Ovary (tissue), 7 donors: ENCODE measurements at regions not wholly inside any gene's neighbourhood (a gene's known extent, or its start where the extent isn't known, plus 50 kb on each side); places are given as distances from the start of the nearest gene placed in this dataset.
"Not testable (repeated sequence)": the region's sequence is repeated elsewhere in the genome, so short reads cannot be mapped to it uniquely, and the experiment has no call there.

Experiments
- DNase-seq, 5 donors: peaks; one replicate each; pipeline ENCODE4 v3.0.0-alpha.2; 2019 to 2020
- H3K27ac ChIP-seq, 2 donors: fragments of 200-600 bp; one replicate each; pipeline versions ENCODE4 v1.5.1 to v1.8.0; 2019 to 2022
- H3K27me3 ChIP-seq: fragments of 200-600 bp; one replicate; pipeline ENCODE4 v1.8.0; 2022
- H3K36me3 ChIP-seq: fragments of 200-600 bp; sonication (generic); one replicate; pipeline ENCODE4 v1.5.1; 2019
- H3K4me1 ChIP-seq: one replicate; pipeline ENCODE4 v1.8.1; 2013; ENCODE audit warnings: mild to moderate bottlenecking, moderate library complexity; ENCODE audit not compliant: insufficient read depth
- H3K4me3 ChIP-seq: fragments of 200-600 bp; sonication (generic); one replicate; pipeline ENCODE4 v1.5.1; 2017
- H3K9me3 ChIP-seq, 2 donors: fragments of 200-600 bp in 1 of 2; sonication (generic) in 1 of 2; one replicate each; pipeline versions ENCODE4 v1.5.1 to v1.8.1; 2013 to 2019; ENCODE audit warnings: mild to moderate bottlenecking in 1 of 2, moderate library complexity in 1 of 2
- CTCF ChIP-seq, 3 donors: fragments of 450-650 bp in 2 of 3; fragments of 200-600 bp in 1 of 3; IDR thresholded peaks; one replicate each; pipeline versions ENCODE4 v1.5.1 to v1.8.0; 2016 to 2022; ENCODE audit warnings: antibody characterized with exemption in 3 of 3, mild to moderate bottlenecking in 1 of 3
- EP300 ChIP-seq: sonication (generic); formaldehyde crosslinking; IDR thresholded peaks from one replicate; pipeline ENCODE4 v1.6.1; 2017; ENCODE audit warnings: antibody characterized with exemption
- POLR2A ChIP-seq: fragments of 450-650 bp; IDR thresholded peaks from one replicate; pipeline ENCODE4 v1.6.1; 2017; ENCODE audit warnings: antibody characterized with exemption, mild to moderate bottlenecking, moderate library complexity
- WGBS, 3 donors: extraction: QIAGEN DNeasy Blood & Tissue Kit in 1 of 3; methylation state at CpG; one replicate each; pipeline versions ENCODE4 v1.1.5 to v1.1.7; 2013 to 2017; 5-methylcytosine and 5-hydroxymethylcytosine counted together
- intact Hi-C, 4 donors: fragments of 100-400 bp; cut with DNase I; formaldehyde crosslinking; loops; one replicate each; pipeline versions ENCODE4 v1.11.0 to v1.15.1; 2022 to 2023
- donor health status: DM: no; HTN: no; CAD: no; lungs with moderate emphysema.
- donor health status: DM: no; HTN: no; CAD: no.
- donor health status: Bipolar disorder and iron deficiency.
- donor health status: DM: no; HTN: no; CAD: no.
- donor health status: DM: yes; HTN: yes; CAD: no.

DNA sequence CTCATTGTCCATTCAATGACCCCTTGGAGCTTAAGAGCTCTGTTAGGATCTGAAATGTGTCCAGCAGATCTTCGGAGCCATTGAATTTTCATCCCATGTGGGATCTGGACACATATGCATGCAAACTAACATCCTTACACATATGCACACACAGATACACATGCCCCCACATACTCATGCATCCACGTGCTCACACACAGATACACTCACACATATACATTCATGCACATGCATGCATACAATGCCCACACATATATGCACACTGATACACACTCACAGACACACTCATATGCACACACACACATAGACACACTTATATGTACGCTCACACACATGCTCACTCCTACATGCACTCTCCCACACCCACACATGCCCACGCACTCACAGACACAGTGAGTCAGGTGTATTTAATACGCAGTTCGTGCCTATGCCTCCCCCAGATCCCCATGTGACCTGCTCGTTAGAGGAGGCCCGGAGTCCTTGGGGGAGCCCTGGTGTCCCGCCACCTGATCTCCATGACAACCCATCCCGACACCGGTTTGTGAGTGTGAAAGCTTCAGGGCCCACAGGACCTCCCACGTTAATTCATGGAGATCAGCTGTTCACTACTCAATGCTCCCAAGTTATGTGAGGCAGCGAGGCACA, 121.9 kb upstream of the SULF2 start:
- no peak overlapping the region for H3K27ac ChIP-seq
- no peak overlapping the region for H3K4me3 ChIP-seq
- intact Hi-C loops = no loop called here
- WGBS, 3 donors = 76 to 78% (median 77%) methylated on average over 13 of the region's 13 CpGs
- H3K9me3 ChIP-seq = no peaks in the 10 kb centered on the region
- H3K36me3 ChIP-seq = no peaks in the 10 kb centered on the region
- TF ChIP-seq EP300 = no peak
- no peak for TF ChIP-seq POLR2A
- no peak for TF ChIP-seq CTCF (IDR thresholded peaks at IDR 0.05)
- DNase-seq = no peak
- H3K27me3 ChIP-seq = no peaks in the 10 kb centered on the region
- peaks cover 3% of the 10 kb centered on the region for H3K4me1 ChIP-seq

DNA sequence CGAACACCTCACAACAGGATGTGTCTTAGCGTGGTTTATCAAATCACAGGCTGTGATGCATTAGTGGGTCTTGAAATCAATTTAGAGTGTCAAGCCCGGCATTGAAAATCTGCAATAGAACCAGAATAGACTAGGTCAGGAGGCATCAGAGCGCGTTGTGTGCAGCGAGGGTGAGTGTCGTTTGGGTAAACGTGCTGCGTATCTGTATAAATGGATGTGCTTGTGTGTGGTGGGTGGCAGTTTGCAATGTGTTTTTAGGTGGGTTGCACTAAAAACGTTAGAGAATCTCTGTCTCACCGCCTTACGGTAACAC, 121.0 kb upstream of the SULF2 start:
- H3K4me1 ChIP-seq = no peaks in the 10 kb centered on the region
- no peak overlapping the region for H3K27ac ChIP-seq
- 81 to 85% (median 83%) methylated on average over 12 of the region's 12 CpGs for WGBS, 3 donors
- intact Hi-C loops = no loop called here
- H3K27me3 ChIP-seq = no peaks in the 10 kb centered on the region
- DNase-seq = no peak
- H3K36me3 ChIP-seq = no peaks in the 10 kb centered on the region
- no peak overlapping the region for H3K4me3 ChIP-seq
- TF ChIP-seq CTCF (IDR thresholded peaks at IDR 0.05) (no peak), POLR2A (no peak), EP300 (no peak)
- no peaks in the 10 kb centered on the region for H3K9me3 ChIP-seq

- Histone ChIP-seq H3K4me3 (no peak overlapping the region), H3K27me3 (no peaks in the 10 kb centered on the region), H3K27ac (no peak overlapping the region), H3K36me3 (no peaks in the 10 kb centered on the region), H3K9me3 (no peaks in the 10 kb centered on the region), H3K4me1 (no peaks in the 10 kb centered on the region)
- intact Hi-C loops = no loop called here
- no peak for TF ChIP-seq EP300
- TF ChIP-seq POLR2A = no peak
- TF ChIP-seq CTCF (IDR thresholded peaks at IDR 0.05) = no peak
- no peak for DNase-seq
- WGBS, 3 donors = 83 to 90% (median 84%) methylated on average over 18 of the region's 18 CpGs
These were observed 120.5 kb upstream of the SULF2 start for GRCh38 chr20:47905628-47906347.

DNA sequence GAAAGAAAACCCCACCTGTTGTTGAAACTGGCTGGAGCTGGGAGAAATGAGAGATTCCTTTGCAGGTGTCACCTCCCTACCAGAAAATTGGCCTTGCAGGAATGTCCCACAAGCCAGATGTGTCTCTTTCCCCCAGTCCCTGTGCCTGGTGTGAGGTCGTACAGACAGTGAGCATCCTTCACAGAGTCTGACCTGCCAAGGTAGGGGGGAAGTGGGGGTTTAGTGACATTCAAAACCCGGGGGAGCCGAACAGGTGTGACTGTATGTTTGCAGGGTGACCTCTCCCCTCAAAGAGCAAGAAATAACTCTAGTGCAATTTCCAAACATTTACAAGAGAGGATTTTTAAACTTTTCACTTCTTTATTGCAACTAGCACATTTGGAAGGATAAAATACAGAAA, 117.7 kb upstream of the SULF2 start:
- H3K27me3 ChIP-seq, H3K4me3 ChIP-seq, H3K27ac ChIP-seq, H3K9me3 ChIP-seq, H3K4me1 ChIP-seq, intact Hi-C loops, DNase-seq, H3K36me3 ChIP-seq: not testable (repeated sequence)
- 18 to 48% (median 26%) methylated on average over 3 of the region's 3 CpGs for WGBS, 3 donors

DNA sequence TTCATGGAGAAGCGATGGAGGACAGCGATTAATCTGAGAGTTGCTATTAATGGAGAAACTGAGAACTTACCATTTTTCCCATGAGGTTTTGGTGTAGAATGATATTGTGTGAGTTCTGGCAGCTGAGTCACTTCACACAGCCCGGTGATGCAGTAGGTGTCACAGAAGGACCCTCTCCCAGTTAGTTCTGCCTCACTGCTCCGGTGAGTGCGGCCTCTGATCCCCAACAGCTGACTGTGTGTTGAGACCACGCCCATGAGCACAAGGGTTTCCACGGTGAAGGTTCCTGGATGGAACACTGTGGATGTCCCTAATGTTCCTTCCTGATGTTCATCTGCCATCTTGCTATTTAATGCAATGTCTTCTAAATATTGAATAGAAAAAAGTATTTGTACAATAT, 114.0 kb upstream of the SULF2 start:
- DNase-seq, H3K27me3 ChIP-seq, H3K4me3 ChIP-seq, H3K4me1 ChIP-seq, H3K27ac ChIP-seq, H3K9me3 ChIP-seq, H3K36me3 ChIP-seq: not testable (repeated sequence)
- WGBS, 3 donors = no CpG with 5 or more reads among the region's 7 CpGs
- intact Hi-C loops = loop anchor here in 1 of 4 donors (5.0 kb wide), 1 partner anchor 67 kb away; no protein-coding TSS in a partner anchor
